SK-N-SH treated with all-trans-retinoic acid at 6 μM for 48 hours (cell line): ENCODE measurements at regions not wholly inside any gene's neighbourhood (a gene's known extent, or its start where the extent isn't known, plus 50 kb on each side); places are given as distances from the start of the nearest gene placed in this dataset.

Experiments
- ATAC-seq: fragments of 200-7000 bp; cut with Tn5 transposase; 3 replicates; pipeline ENCODE4 v1.9.1; 2020; ENCODE audit warnings: mild to moderate bottlenecking, moderate library complexity
- ARNTL ChIP-seq: fragments of 450-650 bp; formaldehyde crosslinking; IDR thresholded peaks from 2 replicates; pipeline ENCODE4 v1.5.0; 2020; ENCODE audit warnings: low read depth, mild to moderate bottlenecking, moderate library complexity, borderline replicate concordance
- BACH2 ChIP-seq: fragments of 250-450 bp; sonication (Bioruptor Pico); IDR thresholded peaks from 2 replicates; pipeline ENCODE4 v1.9.0; 2021; ENCODE audit warnings: mild to moderate bottlenecking, borderline replicate concordance
- CSDC2 ChIP-seq: fragments of 250-450 bp; sonication (Bioruptor Pico); IDR thresholded peaks from 2 replicates; pipeline ENCODE4 v1.5.0; 2020; ENCODE audit warnings: mild to moderate bottlenecking, moderate library complexity
- ESRRG ChIP-seq: fragments of 250-450 bp; sonication (Bioruptor Pico); IDR thresholded peaks from 2 replicates; pipeline ENCODE4 v1.6.1; 2021; ENCODE audit warnings: mild to moderate bottlenecking
- GLIS3 ChIP-seq: fragments of 250-450 bp; sonication (Bioruptor Pico); IDR thresholded peaks from 2 replicates; pipeline ENCODE4 v1.5.0; 2020; ENCODE audit warnings: mild to moderate bottlenecking, moderate library complexity
- ISL1 ChIP-seq: fragments of 250-450 bp; sonication (Bioruptor Pico); IDR thresholded peaks from 2 replicates; pipeline ENCODE4 v2.1.2; 2022; ENCODE audit warnings: mild to moderate bottlenecking, moderate library complexity
- OSR1 ChIP-seq: fragments of 250-450 bp; sonication (Bioruptor Pico); IDR thresholded peaks from 2 replicates; pipeline ENCODE4 v1.8.0; 2022; ENCODE audit warnings: moderate library complexity, mild to moderate bottlenecking, inconsistent platforms
- PATZ1 ChIP-seq: fragments of 250-450 bp; sonication (Bioruptor Pico); IDR thresholded peaks from 2 replicates; pipeline ENCODE4 v1.8.0; 2020; ENCODE audit warnings: mild to moderate bottlenecking, moderate library complexity, borderline replicate concordance
- PPARA ChIP-seq: fragments of 250-450 bp; sonication (Bioruptor Pico); IDR thresholded peaks from 2 replicates; pipeline ENCODE4 v1.5.0; 2020; ENCODE audit warnings: mild to moderate bottlenecking, borderline replicate concordance
- RARB ChIP-seq: fragments of 250-450 bp; sonication (Bioruptor Pico); IDR thresholded peaks from 2 replicates; pipeline ENCODE4 v1.8.0; 2021; ENCODE audit warnings: mild to moderate bottlenecking, moderate library complexity
- SNAI2 ChIP-seq: fragments of 250-450 bp; sonication (Bioruptor Pico); IDR thresholded peaks from 2 replicates; pipeline ENCODE4 v1.5.0; 2020; ENCODE audit warnings: mild to moderate bottlenecking, moderate library complexity
- TCF4 ChIP-seq: fragments of 250-450 bp; sonication (Bioruptor Pico); IDR thresholded peaks from 2 replicates; pipeline ENCODE4 v1.8.0; 2021; ENCODE audit warnings: mild to moderate bottlenecking, moderate library complexity, borderline replicate concordance
- TOX ChIP-seq: fragments of 250-450 bp; sonication (Bioruptor Pico); IDR thresholded peaks from 2 replicates; pipeline ENCODE4 v1.8.0; 2021; ENCODE audit warnings: mild to moderate bottlenecking, moderate library complexity, borderline replicate concordance
- TSHZ2 ChIP-seq: fragments of 250-450 bp; sonication (Bioruptor Pico); IDR thresholded peaks from 2 replicates; pipeline ENCODE4 v1.5.0; 2020; ENCODE audit warnings: mild to moderate bottlenecking, moderate library complexity
- ZC3H10 ChIP-seq: fragments of 250-450 bp; sonication (Bioruptor Pico); IDR thresholded peaks from 2 replicates; pipeline ENCODE4 v1.5.1; 2021; ENCODE audit warnings: mild to moderate bottlenecking, moderate library complexity
- ZFP3 ChIP-seq: fragments of 250-450 bp; sonication (Bioruptor Pico); IDR thresholded peaks from 2 replicates; pipeline ENCODE4 v1.5.0; 2020; ENCODE audit warnings: mild to moderate bottlenecking, moderate library complexity
- ZFP30 ChIP-seq: fragments of 450-650 bp; formaldehyde crosslinking; IDR thresholded peaks from 2 replicates; pipeline ENCODE4 v1.5.0; 2022; ENCODE audit warnings: mild to moderate bottlenecking, moderate library complexity
- ZNF565 ChIP-seq: fragments of 450-650 bp; formaldehyde crosslinking; conservative IDR thresholded peaks from 2 replicates; pipeline ENCODE4 v1.5.0; 2020; ENCODE audit warnings: low read depth, mild to moderate bottlenecking, moderate library complexity
- ZNF70 ChIP-seq: fragments of 450-650 bp; formaldehyde crosslinking; IDR thresholded peaks from 2 replicates; pipeline ENCODE4 v1.5.0; 2020; ENCODE audit warnings: mild to moderate bottlenecking, moderate library complexity
- ZNF8 ChIP-seq: fragments of 450-650 bp; formaldehyde crosslinking; IDR thresholded peaks from 2 replicates; pipeline ENCODE4 v1.5.0; 2020; ENCODE audit warnings: mild to moderate bottlenecking, moderate library complexity
- TF ChIP-seq, protein P1 (sequence below): fragments of 250-450 bp; sonication (Bioruptor Pico); IDR thresholded peaks from 2 replicates; pipeline ENCODE4 v1.5.1; 2021; ENCODE audit warnings: mild to moderate bottlenecking, moderate library complexity
- TF ChIP-seq, protein P2 (sequence below): fragments of 250-450 bp; sonication (Bioruptor Pico); IDR thresholded peaks from 2 replicates; pipeline ENCODE4 v1.5.1; 2020; ENCODE audit warnings: low read depth, mild to moderate bottlenecking, moderate library complexity

DNA sequence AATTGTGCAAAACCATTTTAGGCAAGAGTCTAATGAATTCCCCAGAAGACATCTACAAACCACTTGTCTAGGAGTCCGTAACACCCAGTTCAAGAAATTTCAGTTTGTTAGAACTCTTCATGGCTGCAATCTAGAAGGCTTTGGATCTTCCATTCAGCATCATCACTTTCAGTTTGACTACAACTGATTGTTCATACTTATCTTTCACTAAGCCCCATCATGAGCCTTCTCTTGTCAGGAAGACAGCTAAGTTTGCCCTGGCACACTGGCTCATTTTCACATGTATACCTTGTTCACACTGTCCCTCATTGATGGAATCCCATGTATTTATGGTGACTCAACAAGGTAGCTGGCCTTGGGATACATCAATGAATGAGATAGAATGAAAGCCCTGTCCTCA lies 898.4 kb upstream of the CELF4 start:
- no peak for ATAC-seq
- TF ChIP-seq ZNF565 (CRISPR knock-in tag), result no peak
- no peak for TF ChIP-seq ESRRG

DNA sequence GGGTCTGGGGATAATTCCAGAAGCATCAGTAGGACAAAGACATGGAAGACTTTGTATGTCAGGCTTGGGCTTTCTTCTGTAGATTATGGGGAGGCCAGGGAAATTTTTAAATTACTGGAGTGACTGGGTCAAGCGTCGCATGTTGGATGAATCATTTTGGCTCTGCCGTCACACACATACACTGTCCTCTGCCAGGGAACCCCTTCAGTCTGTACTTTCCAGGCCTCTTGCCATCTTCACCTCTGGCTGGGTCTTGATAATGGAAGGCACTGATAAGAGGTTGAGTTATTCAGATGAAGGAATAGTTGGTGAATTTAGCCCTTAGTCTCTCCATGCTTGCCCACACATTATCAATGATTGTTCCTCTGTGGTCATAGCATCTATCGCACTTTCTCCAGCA lies 895.1 kb upstream of the CELF4 start:
- ATAC-seq, result no peak
- TF ChIP-seq ZNF565 (CRISPR knock-in tag), result no peak
- no peak for TF ChIP-seq OSR1 (CRISPR knock-in tag)
- no peak for TF ChIP-seq ZNF8 (CRISPR knock-in tag)
- no peak for TF ChIP-seq TSHZ2
- no peak for TF ChIP-seq ZNF70
- no peak for TF ChIP-seq TOX (CRISPR knock-in tag)
- no peak for TF ChIP-seq PPARA (CRISPR knock-in tag)
- TF ChIP-seq ZFP30 (CRISPR knock-in tag), result no peak

DNA sequence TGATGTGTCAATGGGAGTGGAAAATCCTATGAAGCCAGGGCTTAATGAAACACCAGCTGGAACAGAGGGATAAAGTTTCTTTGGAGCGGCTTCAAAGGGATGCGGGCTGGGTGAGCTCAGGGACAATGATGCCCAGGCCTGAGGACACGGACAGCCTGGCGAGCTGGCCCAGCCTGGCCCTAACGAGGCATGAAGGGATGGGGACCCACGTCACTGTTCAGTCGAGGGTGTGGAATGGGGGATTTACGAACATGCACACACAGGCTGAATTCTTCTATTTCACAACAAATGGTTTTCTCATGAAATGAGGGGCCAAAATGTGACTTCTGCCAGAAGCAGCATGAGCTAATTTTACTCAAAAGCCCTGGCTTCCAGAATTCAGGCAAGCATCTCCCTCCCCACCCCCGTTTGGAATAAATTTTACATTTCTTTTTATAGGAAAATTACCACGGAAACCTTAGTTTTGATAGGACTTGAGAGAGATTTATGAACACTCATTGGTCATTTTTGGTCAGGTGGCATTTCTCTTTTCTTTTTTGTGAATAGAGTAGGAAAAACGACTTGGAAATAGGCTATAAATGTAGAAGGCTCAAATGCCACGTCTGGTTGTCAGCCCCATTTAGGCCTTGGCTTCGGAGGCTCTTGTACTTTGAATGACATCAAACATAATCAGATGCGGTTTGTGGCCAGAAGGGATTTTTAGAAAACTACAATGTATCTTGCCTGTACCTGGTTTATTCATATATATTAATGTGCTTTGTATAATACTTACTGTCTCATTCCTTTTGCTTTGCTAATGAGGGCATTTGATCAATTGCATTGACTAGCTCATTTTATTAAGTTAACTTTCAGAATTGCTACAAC lies 893.8 kb upstream of the CELF4 start:
- TF ChIP-seq, protein P1, sequence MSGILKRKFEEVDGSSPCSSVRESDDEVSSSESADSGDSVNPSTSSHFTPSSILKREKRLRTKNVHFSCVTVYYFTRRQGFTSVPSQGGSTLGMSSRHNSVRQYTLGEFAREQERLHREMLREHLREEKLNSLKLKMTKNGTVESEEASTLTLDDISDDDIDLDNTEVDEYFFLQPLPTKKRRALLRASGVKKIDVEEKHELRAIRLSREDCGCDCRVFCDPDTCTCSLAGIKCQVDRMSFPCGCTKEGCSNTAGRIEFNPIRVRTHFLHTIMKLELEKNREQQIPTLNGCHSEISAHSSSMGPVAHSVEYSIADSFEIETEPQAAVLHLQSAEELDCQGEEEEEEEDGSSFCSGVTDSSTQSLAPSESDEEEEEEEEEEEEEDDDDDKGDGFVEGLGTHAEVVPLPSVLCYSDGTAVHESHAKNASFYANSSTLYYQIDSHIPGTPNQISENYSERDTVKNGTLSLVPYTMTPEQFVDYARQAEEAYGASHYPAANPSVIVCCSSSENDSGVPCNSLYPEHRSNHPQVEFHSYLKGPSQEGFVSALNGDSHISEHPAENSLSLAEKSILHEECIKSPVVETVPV, result no peak
- no peak for TF ChIP-seq TCF4 (CRISPR knock-in tag)
- no peak for TF ChIP-seq OSR1 (CRISPR knock-in tag)
- TF ChIP-seq, protein P2, sequence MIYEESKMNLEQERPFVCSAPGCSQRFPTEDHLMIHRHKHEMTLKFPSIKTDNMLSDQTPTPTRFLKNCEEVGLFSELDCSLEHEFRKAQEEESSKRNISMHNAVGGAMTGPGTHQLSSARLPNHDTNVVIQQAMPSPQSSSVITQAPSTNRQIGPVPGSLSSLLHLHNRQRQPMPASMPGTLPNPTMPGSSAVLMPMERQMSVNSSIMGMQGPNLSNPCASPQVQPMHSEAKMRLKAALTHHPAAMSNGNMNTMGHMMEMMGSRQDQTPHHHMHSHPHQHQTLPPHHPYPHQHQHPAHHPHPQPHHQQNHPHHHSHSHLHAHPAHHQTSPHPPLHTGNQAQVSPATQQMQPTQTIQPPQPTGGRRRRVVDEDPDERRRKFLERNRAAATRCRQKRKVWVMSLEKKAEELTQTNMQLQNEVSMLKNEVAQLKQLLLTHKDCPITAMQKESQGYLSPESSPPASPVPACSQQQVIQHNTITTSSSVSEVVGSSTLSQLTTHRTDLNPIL (CRISPR knock-in tag), result no peak
- no peak for TF ChIP-seq TOX (CRISPR knock-in tag)
- no peak for TF ChIP-seq ZFP30 (CRISPR knock-in tag)
- no peak for TF ChIP-seq ZC3H10 (CRISPR knock-in tag)
- no peak for TF ChIP-seq ISL1 (CRISPR knock-in tag)
- no peak for TF ChIP-seq BACH2 (CRISPR knock-in tag)
- TF ChIP-seq PPARA (CRISPR knock-in tag), result no peak
- TF ChIP-seq ZNF8 (CRISPR knock-in tag), result no peak
- TF ChIP-seq TSHZ2, result no peak
- no peak for TF ChIP-seq ZNF70
- TF ChIP-seq CSDC2 (CRISPR knock-in tag), result no peak
- TF ChIP-seq PATZ1, result no peak
- no peak for TF ChIP-seq RARB (CRISPR knock-in tag)
- TF ChIP-seq SNAI2, result no peak
- no peak for TF ChIP-seq GLIS3
- no peak for TF ChIP-seq ZFP3 (CRISPR knock-in tag)
- TF ChIP-seq ARNTL (CRISPR knock-in tag), result no peak

More for the DNA sequence above, 893.8 kb upstream of the CELF4 start:
- no peak for ATAC-seq
